Kasumi-1 (cell line): ENCODE measurements at regions not wholly inside any gene's neighbourhood (a gene's known extent, or its start where the extent isn't known, plus 50 kb on each side); places are given as distances from the start of the nearest gene placed in this dataset.

Experiments used
- DNase-seq, 2 experiments: peaks; one replicate each; lab custom pipeline; 2025; lab: John Stamatoyannopoulos, UW

GRCh38 chr2:2540406-2540805 lies 209.3 kb upstream of the MYT1L start:
- DNase-seq, result no peak

- DNase-seq, result no peak
These were observed 205.5 kb upstream of the MYT1L start for GRCh38 chr2:2536416-2537056.

DNA sequence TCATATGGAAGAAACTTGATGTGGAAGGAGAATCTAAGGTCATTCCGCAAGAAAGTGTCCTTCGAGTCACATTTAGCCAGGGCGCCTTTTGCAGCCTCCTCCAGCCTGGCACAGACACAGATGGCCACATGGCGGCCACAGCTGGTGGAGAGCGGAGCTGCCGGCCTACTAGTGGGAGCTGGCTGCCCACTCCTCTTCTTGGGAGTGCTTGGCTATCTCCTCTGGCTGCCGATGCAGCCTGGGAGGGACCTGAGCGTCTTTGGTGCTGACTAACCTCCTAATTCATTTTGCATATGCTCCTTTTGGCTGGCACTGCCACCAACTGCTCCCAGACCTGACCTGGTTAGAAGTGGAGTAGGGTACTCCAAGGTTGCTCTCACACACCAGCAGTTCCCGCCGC lies 199.3 kb upstream of the MYT1L start:
- no peak for DNase-seq

GRCh38 chr2:2528846-2529245 lies 197.8 kb upstream of the MYT1L start:
- DNase-seq, result no peak

DNA sequence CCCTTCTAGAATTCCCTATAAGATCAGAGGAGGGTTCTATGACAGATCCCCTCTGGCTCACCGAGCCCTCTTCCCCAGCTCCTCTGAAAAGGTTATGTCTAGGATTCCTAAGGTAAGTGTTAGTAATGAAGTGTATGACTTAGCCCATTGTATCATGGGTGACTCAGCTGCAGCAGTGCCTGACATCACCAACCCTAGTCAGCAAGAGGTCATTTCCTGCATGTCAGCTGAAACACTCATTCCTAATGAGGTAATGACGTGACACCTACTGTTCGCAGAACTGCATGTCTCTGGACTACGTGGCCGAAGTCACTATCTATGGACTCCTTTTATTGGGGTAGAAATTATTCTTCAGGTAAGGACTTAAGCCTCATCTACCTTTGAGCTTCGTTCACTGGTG lies 196.1 kb upstream of the MYT1L start:
- DNase-seq, result no peak

DNA sequence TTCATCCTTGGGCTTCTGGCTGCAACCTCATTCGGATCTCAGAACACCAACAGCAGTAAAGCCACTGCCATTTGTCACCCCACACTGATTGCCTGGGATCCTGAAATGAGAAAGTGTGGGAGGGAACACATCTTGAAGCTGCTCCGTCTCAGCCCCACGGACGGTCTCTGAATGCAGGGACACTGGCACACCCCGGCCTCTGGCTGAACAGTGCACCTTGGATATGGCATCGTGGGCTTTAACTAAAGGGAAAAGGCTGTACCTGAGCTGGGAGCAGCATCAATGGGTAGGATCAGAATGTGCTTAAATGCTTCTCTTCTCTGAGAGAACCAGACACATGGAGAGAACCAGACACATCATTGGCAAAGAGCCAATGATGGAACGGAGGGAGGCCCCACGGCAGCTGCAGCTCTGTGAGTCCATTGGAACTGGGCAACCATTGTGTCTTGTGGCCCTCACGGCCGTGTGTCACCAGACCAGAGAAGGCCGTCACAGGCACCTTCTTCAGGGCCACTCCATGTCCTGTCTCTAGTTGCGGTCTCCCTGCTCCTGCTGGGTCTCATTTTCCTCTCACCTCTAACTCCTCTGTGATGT lies 193.4 kb upstream of the MYT1L start:
- DNase-seq, result no peak

DNA sequence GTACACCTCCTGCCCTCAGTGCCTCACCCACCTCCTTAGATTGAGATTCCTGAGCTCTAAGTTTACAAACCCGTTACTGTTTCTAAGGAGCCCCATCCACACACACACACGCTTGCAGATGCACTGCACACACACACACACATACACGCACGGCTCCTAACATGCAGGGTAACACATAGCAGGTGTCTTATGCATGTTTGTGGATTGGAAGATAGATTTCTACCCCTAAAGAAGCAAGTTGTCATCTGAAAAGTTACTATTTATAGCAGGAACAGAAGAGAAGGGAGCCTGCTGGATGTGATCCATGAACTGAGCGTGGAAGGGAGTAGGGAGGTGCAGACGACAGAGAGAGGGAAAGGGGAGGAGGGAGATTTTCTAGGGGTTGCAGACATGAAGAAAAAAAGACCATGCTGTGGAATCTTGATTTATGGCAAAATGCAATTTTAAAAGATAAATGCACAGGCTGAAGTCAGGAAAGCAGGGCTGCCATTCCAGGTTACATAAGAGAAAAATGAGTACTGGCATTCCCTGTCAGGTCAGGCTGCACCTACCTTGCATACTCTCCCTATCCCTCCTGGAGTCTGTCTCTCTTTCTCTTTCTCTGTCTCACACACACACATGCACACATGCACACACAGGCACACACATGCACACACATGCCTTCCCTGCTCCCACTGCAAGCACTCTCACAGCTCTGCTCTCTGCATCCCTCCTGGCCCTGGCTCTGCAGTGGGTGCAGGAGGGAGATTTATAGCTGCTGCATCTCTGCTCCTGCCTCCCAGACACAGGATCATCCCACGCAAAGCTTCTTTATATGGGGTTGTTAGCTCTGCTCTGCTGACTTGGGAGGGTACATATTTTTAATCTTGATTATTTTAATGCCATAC lies 192.6 kb upstream of the MYT1L start:
- DNase-seq, result no peak

- DNase-seq, result no peak
These were observed 189.3 kb upstream of the MYT1L start for GRCh38 chr2:2520401-2520811.

GRCh38 chr2:2519381-2519780 lies 188.3 kb upstream of the MYT1L start:
- DNase-seq, result no peak

- no peak for DNase-seq
These were observed 186.3 kb upstream of the MYT1L start for GRCh38 chr2:2517399-2517798.

DNA sequence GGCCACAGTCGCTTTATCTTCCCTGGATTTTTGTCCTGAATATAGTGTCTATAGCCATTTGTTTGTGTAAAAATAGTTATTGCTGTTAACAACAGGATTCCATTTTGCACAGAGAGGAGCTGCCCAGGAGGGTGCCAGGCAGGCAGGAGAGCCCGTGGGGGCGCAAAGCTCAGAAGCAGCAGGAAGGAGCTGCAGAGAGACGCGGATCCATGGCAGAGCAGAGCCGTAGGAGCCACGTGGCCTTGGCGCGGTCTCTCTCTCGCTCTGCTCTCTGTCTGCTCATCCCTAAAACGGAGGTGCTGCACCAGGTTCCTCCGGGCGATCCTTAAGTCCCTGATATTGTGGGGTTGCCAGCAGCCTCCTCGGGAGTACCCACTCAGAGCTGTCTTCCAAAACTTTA lies 185.3 kb upstream of the MYT1L start:
- DNase-seq, result no peak

DNA sequence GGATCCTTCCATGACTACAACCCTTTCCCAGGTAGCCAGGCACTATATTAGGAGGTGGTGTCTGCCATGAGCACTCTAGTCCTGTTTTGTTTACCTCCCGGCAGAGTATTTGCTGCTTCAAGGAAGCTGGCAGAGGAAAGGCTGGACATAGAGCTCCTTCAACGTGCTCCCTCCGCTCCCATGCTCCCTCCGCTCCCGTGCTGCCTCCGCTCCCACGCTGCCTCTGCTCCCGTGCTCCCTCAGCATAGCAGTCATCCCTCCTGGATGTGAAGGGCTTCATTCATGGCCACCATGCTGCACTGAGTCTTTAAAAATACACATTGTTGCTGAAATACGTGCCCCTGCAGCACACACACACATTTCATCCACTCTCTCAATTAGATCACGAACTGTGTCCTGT lies 181.9 kb upstream of the MYT1L start:
- no peak for DNase-seq

GRCh38 chr2:2507417-2507997 lies 176.4 kb upstream of the MYT1L start:
- DNase-seq, result no peak

DNA sequence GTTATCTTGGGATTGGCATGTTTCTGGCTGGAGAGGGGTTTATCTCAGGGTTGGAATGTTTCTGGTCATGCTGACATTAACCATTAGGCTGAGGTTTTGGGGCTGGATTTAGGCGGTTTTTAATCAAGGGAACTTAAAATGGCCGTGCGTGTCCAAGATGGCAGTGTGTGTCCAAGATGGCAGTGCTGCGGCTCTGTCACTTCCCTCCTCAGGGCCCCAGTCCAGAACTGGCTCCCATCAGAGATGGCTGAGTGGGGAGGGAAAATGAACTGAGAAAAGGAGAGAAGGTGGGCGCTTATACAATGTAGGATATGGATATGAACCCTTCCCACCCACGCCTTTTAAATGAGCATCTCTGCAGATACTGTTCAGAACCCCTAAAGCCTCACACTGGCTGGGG lies 175.5 kb upstream of the MYT1L start:
- DNase-seq, result no peak

- DNase-seq, result no peak
These were observed 174.5 kb upstream of the MYT1L start for GRCh38 chr2:2505604-2506003.

DNA sequence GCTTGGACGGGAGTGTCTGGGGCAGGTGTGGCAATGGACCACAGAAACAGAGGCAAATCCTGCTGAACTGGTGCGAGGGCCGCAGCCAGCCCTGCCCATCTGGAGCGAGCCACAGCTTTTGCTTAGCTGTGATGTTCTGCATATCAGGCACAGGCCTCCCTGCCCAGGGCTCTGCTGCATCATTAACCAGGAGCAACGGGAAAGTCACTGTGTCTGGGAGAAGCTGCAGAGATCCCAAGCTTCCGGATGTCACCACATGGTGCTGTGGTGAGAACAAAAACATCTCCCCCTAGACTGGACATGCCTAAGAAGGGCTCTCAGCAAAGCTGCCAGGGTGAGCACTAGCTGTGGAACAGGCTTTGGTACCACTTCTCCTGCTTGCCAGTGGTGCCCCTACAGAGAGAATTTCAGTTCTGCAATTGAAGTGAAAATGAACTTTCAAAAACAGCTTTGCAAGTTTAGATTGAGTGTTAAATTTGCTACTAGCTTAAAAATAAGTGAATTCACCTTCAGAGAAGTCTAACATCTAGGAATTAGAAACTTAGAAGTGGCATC lies 172.9 kb upstream of the MYT1L start:
- DNase-seq, result no peak

GRCh38 chr2:2502201-2502549 lies 171.1 kb upstream of the MYT1L start:
- no peak for DNase-seq

GRCh38 chr2:2501454-2502200 lies 170.6 kb upstream of the MYT1L start:
- DNase-seq, result no peak

DNA sequence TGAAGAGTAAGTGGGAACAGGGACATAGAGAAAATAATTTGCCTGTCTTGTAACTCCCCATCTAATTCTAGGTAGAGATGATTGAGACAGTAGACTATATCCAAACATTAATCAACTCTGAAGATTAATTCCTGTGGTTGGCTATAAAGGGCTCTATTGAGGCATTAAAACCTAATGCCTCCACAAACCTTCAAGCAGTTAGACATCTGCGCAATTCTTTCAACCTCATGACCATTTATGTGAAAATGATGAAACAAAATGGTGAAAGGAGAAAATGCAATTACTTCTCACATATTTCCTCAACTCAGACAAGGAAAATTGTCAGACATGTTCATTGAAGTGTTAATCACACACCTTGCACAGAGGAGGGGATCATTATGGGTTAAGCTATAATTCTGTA lies 164.5 kb upstream of the MYT1L start:
- DNase-seq, result no peak

- DNase-seq, result no peak
These were observed 162.4 kb upstream of the MYT1L start for GRCh38 chr2:2493496-2493895.

DNA sequence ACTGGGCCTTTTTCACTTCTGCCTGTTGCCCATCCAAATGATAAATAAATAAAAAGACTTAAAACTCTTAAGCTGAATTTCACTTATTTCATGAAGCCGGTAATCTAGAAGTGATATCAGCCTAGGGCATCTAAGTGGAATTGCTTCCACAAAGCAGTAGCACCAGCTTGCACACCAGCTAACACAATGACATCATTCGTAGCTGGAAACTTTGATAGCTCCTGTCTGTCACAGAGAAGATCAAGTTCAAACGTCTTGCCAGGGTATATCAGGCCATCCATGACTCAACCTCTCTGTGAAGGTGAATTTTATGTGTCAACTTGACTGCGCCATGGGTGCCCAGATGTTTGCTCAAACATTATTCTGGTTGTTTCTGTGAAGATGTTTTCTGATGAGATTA lies 161.7 kb upstream of the MYT1L start:
- DNase-seq, result no peak

GRCh38 chr2:2491964-2492363 lies 160.9 kb upstream of the MYT1L start:
- no peak for DNase-seq
